HG03558 (cell line): ENCODE measurements at regions not wholly inside any gene's neighbourhood (a gene's known extent, or its start where the extent isn't known, plus 50 kb on each side); places are given as distances from the start of the nearest gene placed in this dataset.
A peak's percentile ranks its signal among the peaks of the same experiment; 100 is the strongest.
"Not testable (repeated sequence)": the region's sequence is repeated elsewhere in the genome, so short reads cannot be mapped to it uniquely, and the experiment has no call there.

Experiments
- ATAC-seq: cut with Tn5 transposase; IDR thresholded peaks from one replicate; pipeline ENCODE4 v1.9.1; 2021; ENCODE audit warnings: moderate number of reproducible peaks; ENCODE audit not compliant: unreplicated experiment; ENCODE audit errors: extremely low read depth

DNA sequence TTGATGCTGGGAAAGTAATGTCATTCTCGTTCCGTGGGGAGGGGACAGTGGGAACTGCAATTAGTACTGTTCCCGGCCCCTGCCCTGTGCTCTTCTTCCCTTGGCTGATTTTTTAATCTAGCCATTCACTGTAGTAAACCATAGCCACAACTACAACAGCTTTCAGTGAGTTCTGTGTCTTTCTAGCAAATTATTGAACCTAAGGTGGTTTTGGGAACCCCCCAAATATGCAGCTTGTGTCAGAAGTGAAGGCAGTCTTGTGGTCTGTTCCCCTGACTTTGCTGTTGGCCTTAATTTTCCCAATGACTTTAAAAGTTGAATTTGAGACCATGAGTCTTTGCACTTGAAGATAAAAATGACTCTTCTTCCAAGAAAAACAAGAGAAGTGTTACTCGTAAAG, 114.3 kb upstream of the ETV6 start:
- no peak for ATAC-seq

DNA sequence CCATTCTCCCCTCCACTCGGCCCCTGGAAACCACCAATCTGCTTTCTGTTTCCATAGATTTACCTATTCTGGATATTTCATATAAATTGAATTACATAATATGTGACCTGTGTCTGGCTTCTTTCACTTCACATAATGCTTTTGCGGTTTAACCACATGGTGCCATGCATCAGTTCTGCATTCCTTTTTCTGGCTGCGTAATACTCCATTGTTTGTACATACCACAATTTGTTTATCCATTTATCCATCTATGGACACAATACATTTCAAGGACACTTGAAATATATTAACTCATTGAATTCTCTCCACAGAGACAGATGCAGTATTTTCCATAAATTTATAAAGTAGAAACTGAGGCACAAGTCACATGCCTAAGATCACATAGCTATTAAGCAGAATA, 110.3 kb upstream of the ETV6 start:
- ATAC-seq, result no peak

DNA sequence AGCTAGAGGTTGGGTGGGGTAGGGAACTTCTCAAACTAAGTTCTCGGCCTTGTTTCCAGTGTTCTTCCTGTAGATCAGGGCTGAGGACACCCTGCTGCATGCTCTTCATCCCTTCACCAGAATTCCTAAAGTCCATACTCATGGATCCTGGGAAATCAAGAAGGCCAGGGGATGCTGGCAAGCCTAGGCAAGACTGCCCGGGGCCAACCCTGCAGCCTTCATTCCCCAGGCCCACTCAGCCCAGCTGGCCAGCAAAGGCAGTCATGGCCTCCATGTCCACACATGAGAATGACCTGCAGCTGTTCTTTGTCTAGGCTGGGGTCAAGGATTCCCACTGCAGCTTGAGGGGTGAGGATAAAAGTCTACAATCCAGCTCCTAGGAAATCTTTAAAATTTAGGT, 109.3 kb upstream of the ETV6 start:
- no peak for ATAC-seq

DNA sequence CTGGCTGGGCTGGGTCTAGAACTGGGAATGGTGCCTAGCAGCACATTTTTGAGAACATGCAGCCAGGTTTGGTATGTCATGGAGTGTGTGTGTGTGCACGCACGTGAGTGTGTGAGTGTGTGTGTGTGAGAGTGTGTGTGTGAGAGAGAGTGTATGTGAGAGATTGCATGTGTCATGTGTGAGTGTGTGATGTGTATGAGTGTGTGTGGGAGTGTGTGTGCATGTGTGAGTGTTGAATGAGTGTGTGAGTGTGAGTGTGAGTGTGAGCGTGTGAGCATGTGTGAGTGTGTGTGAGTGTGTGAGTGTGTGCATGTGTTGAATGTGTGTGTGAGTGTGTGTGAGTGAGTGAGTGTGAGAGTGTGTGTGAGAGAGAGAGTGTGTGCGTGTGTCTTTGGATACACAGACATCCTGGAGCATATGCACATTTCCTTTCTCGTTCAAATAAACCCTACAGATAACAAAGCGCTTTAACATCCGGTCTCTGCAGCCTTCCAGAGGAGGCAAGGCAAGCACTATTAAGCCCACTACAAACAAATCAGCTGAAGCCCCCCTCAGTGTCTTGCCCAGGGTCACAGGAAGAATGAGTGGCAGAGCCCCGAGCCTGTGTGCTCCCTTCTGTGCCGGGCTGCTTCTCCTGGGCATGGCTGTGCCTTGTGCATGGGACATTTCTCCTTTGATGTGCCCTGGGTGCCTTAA, 108.7 kb upstream of the ETV6 start:
- ATAC-seq, result no peak

DNA sequence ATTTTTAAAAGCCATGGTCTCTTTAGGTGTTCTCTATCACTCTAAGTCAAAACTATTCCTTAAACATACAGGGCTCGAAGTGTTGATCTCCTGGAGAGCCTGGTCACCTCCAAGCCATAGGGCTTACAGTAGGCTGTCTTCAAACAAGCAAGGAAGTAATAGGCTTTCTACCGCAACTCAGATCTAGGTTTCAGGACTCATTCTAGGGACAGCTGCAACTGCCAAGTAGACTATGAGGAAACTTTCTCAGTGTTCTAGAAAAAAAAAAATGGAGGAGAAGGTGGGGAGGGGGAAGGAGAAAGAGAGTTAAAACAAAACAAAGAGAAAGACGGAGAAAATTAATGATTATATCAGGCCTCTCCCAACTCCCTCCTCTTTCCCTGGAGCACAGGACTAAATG, 106.9 kb upstream of the ETV6 start:
- ATAC-seq, result no peak

DNA sequence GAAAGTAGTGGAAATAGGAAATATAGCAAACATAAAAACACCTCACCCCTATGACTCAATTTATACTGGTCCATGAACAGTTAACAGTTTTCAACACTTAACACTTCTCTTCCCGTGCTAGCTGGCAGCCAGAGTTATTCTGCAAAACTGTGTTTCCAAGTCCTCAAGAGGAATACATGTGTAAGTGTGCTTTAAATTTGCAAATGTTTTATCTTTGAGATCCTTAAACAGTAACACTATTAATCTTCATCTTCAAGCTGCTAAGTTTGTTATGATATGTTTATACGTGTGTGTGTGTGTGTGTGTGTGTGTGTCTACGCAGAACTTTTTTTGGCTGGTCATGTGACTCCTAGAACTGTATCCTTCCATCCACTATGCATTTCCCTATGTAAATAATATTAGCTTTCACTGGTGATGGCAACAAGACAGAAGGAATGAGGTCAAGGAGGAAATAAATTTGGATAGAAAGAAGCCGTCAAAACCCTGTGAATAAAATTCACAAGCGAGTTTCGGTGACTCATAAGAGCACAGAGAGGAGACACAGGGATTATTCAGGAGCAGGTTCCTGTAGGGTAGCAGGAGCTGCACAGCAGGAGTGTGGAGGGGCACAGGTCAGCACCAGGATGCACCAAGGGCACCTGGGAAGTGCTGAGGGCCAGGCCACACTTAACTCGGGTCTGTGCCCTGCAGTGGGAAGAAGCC, 105.9 kb upstream of the ETV6 start:
- ATAC-seq, result no peak

DNA sequence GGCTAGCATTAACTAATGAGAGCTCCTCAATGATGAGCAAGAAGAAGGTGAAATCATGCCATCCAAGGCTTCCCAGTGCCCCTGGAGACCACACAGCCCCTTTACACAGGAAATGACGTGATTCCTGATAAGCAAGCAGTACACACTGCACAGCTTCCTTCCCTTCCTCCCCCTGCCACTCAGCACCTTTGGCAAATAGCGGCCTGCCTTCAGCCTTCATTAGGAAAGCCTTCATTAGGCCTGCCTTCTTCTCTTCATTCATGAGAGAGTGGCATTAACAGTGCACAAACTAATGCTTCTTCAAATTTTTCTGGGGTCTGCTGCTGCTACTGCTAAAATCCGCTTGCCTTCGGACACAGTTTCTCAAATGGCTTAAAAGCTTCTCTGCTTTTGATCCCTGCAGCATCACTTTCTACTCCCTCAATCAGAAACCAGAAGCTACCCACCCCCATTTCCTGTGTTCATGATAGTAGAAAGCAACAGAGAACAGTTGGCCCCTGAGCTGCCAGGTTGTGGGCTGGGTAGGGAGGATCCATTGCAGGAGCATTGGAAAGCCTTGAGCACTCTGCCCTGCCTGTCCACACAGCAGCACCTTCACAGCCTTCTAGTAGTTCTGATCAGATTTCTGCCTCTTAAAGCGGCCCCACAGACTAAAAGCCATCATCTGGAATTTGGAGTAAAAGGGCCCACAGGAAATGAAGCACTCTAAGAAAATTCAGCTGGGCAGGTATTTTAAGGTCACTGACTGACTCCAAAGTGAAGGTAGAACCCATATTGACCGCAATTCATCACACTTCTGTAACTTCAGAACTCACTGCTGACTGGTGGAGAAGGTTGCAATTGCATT, 103.8 kb upstream of the ETV6 start:
- ATAC-seq, result peak; percentile 57

DNA sequence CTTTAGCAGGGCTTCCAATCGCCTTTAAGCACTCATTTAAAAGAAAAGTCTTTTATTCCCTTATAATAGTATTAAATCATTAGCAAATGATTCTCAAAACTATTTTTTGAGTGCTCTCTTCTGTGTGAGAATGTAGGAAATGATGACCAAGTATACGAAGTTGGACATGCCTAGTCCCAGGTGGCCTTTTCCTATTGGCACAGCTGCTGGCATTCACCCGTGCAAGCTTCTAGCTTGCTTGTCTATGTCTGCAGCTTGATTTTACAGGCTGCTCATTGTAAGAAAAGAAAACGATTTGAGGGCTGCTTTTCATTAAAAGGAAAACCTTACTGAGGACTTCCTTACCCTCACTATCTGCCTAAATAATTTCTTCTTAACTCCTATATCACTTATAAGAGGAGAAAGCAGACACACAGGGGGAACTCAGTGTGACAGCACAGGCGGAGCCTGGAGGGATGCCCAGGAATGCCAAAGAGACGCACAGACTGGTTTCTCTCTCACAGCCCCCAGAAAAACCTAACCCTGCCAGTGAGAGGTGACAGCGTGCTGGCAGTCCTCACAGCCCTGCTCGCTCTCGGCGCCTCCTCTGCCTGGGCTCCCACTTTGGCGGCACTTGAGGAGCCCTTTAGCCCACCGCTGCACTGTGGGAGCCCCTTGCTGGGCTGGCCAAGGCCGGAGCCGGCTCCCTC, 102.7 kb upstream of the ETV6 start:
- ATAC-seq, result not testable (repeated sequence)

DNA sequence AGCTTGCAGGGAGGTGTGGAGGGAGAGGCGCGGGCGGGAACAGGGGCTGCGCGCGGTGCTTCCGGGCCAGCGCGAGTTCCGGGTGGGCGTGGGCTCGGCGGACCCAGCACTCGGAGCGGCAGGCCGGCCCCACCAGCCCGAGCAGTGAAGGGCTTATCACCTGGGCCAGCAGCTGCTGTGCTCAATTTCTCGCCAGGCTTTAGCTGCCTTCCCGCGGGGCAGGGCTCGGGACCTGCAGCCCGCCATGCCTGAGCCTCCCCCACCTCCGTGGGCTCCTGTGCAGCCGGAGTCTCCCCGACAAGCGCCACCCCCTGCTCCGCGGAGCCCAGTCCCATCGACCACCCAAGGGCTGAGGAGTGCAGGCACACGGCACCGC, 102.2 kb upstream of the ETV6 start:
- ATAC-seq, result not testable (repeated sequence)

DNA sequence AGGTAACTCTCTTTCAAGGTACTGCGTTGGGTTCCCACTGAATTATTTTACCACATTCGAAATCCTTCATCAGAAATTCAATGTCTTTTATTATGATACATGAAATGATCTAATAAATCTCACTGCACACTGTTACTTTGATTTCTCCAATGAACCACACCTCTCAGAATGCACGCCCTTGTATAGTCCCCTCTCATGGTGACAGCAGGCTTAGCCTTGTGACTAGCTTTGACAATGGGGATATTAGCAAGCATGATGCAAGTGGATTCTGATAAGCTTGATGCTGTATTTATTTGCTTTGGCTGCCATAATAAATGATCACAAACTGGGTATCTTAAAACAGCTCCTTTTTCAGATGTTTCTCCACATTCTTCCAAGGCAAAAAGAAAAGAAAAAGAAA, 100.4 kb upstream of the ETV6 start:
- no peak for ATAC-seq

DNA sequence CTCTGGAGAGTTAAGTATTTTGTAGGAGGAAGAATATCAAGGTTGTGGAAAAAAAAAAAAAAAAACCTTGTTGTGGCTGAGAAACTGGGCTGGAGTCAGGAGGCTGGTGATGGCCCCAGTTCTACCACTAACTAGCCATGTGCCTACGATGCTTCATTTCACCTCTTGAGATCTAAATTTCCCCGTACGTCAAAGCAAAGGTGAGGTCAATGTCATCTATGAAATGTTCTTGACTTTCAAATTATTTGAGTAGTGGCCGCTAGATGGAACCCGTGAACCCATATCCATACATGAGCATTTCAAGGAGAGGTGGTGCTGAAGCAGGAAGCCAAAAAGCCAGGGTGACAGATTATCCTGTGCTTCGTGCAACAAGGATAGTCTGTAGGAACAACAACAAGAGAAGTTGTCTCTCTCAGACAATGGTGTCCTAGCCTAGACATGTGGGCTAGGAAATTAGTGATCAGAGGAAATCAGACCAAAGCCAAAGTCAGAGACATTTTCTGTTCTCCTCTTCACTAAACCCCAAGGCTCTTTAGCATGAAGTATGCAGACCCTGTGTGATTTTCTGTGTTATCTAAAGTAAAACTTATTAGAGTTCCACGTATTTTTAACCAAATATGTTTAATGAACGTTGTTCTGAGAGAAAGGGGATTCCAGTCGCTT, 95.5 kb upstream of the ETV6 start:
- no peak for ATAC-seq

DNA sequence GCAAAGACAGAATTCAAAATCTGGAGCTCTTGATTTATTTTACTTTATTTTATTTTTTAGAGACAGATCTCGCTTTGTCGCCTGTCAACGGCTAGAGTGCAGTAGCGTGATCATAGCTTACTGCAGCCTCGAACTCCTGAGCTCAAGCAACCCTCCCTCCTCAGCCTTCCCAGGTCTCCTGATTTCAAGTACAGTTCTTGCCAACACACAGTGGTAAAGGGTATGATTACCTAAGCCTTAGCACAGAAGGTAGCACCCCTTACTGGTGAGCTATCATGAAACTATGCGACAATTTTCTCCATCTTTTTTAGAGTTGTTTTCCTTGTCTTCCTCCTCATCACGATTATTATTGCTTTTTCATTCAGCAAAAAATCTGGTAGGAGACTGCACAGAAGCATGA, 94.3 kb upstream of the ETV6 start:
- ATAC-seq, result no peak

DNA sequence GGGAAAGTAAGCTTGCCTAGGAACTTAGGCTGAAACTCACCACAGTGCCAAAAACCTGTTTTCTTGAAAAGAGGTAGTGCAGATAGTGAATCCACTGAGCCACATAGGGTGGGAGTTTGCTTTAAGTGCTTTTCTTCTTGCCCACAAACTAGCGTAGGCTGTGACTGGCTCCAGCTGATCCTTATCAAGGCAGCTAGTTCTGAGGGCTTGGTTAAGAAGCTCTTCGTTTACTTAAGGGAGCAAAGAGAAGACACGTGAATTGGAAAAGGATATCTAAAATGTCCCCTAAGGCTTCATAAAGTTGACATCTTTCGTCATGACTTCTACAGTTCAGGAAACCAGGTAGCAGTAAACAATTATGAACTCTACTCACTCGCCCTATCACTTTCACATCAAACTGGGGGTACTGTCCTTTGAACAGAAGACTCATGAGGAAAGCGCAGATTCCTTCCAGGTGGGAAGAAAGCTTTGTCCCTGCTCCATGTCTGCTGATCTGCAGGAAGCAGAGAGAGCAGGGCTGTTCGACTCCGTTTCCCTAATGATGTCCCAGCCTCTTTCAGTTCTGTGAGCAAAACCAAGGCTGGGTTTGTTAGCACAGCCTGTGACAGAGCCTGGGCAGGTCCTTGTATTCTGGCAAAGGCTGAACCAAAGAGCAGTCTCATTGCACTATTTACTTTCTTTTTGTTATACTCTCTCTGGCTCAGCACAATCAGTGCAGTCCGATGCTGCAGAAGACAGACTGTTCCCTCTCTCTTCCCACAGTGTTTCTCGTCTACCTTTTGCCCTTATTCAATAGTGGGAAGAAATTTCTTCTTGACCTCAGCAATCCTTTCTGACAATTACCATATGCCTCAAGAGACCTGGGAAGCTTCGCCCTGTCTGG, 93.5 kb upstream of the ETV6 start:
- ATAC-seq, result no peak

DNA sequence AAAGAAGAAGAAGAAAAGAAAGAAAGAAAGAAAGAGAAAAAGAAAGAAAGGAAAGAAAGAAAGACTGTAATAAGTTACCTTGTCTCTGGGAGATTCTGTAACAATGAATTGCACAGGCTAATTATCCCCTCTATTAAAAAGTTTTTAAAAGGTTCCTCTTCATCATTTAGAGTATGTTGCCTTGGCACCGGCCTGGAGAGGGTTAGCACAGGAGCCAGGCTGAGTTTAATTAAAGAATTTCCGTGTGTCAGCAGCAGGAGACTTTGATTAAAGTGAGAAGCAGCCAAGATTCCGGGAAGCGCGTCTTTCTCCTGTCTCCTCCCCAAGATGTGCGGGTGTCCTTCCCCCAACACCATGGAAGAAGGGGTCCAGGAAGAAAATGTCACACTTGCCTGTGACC, 92.8 kb upstream of the ETV6 start:
- ATAC-seq, result no peak

DNA sequence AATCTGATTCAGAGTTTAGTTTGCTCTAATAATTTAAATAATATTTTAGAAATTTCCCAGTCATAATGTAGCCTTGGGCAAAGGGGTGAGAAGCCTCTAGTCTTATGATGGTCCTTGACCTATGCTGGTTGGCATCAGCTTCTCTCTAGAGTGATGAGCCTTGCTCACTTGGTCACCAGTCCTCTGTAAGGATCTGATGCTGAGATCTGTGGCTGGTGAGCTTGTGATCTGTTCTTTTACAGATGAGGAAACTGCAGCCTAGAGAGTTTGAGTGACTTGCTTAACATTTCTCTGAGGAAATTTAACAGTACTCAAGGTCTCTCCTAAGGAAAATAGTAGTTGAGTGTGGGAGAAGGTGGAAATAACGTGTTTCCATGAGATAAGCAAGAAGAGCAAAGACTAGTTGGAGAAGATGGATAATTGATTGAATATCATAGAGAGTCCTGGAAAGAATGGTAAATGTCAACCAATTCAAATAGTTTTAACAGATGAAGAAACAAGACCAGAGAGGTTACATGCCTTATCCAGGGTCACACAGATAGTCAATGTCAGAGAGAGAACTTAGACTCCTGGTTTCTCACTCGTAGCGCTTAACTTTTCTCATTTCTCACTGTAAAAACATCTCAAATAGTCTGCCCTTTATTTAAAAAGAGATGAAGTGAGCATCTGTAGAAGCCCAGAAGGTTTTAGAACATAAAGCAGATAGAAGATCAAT, 89.7 kb upstream of the ETV6 start:
- ATAC-seq, result no peak

DNA sequence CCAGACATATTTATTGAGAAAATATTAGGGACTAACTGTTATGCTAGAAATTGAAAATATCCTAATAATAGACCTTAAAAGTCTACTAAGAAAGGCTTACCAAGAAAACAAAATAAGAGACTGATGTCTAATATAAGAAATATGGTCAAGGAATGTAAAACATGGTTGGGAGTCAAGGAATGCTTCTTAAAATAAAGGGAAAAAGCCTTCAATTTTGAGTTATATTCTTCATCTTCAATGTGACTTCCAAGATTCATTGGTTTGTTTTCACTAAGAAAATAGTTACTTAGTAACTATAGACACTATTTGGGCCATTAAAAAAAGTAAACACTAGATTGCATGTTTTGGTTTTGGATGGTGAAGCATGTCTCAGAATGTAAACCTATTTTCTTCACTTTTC, 88.1 kb upstream of the ETV6 start:
- no peak for ATAC-seq

DNA sequence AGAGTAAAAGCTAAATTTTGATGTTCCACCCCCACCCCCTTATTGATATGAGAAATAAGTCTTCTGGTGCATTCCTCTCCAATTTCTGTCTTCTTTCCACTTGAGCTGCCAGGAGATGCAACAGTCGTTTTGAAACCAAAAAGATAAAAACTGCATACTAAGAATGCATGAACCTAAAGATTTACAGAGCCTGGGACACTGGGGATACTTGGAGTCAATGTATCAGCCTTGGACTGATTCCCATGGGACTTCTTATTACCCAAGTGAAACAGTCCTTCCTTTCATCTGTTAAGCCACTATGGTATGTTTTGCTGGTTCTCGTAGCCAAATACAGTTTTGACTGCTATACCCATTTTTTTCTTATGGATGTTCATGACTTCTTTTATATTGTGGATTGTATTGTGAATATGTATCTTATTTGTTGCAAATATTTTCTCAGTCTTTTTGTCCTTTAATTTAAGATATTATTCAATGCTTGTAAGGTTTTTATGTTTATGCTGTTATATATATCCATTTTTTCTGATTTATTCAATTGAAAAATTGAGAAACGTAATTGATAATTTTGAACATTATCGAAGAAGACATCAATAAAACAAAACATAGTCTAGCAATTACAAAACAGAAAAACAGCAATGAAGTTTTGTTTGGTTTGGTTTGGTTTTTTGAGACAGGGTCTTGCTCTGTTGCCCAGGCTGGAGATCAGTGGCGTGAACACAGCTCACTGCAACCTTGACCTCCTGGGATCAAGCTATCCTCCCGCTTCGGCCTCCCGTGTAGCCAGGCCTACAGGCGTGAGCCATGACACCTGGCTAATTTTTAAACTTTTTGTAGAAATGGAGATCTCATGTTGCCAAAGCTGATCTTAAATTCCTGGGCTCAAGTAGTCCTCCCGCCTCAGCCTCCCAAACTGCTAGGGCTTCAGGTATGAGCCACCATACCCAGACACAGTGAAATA, 85.4 kb upstream of the ETV6 start:
- no peak for ATAC-seq
